ENCODE measurements at regions not wholly inside any gene's neighbourhood (a gene's known extent, or its start where the extent isn't known, plus 50 kb on each side); places are given as distances from the start of the nearest gene placed in this dataset.

GRCh38 chr4:111811661-111812060 is 333.6 kb upstream of the FAM241A start:
- no peak for TF ChIP-seq POLR2A (IDR thresholded peaks at IDR 0.05)
- no peak for TF ChIP-seq CTCF (IDR thresholded peaks at IDR 0.05)
